Pancreas (tissue), 10 donors: ENCODE measurements at regions not wholly inside any gene's neighbourhood (a gene's known extent, or its start where the extent isn't known, plus 50 kb on each side); places are given as distances from the start of the nearest gene placed in this dataset.

Experiments
- ATAC-seq, 4 donors: fragments of 200-7000 bp; cut with Tn5 transposase; one replicate each; pipeline versions ENCODE4 v1.8.0 to v1.9.1; 2020; ENCODE audit warnings: mild to moderate bottlenecking in 4 of 4, moderate library complexity in 4 of 4
- DNase-seq, 6 donors: peaks; one replicate each; pipeline ENCODE4 v3.0.0-alpha.2; 2020
- FAIRE-seq: peaks from 2 replicates; lab custom pipeline; 2012; peaks lifted over from hg19 to GRCh38; lab: Jason Lieb, UNC
- H3K27ac ChIP-seq, 4 donors: fragments of 200-600 bp; sonication (generic); 1 replicate in 3 of 4; 2 replicates in 1 of 4; pipeline versions ENCODE4 v1.5.0 to v1.8.0; 2020
- H3K27me3 ChIP-seq, 4 donors: fragments of 200-600 bp; one replicate each; pipeline ENCODE4 v1.8.0; 2021
- H3K36me3 ChIP-seq, 3 donors: fragments of 200-600 bp; sonication (generic) in 1 of 3; one replicate each; pipeline versions ENCODE4 v1.5.0 to v1.8.0; 2020 to 2021
- H3K4me1 ChIP-seq, 3 donors: fragments of 200-600 bp; one replicate each; pipeline ENCODE4 v1.8.0; 2021
- H3K4me3 ChIP-seq, 4 donors: fragments of 200-600 bp; sonication (generic) in 2 of 4; one replicate each; pipeline versions ENCODE4 v1.5.0 to v1.8.0; 2020 to 2021
- H3K9me3 ChIP-seq, 4 donors: fragments of 200-600 bp; one replicate each; pipeline ENCODE4 v1.8.0; 2021
- CTCF ChIP-seq, 4 donors: fragments of 200-600 bp; sonication (generic) in 3 of 4; IDR thresholded peaks; one replicate each; pipeline versions ENCODE4 v1.5.0 to v1.8.0; 2021; ENCODE audit warnings: antibody characterized with exemption in 4 of 4
- WGBS, 2 donors: extraction: QIAGEN DNeasy Blood & Tissue Kit; methylation state at CpG; one replicate each; pipeline ENCODE4 v1.1.7; 2013; 5-methylcytosine and 5-hydroxymethylcytosine counted together
- intact Hi-C, 3 donors: fragments of 100-400 bp; cut with DNase I; formaldehyde crosslinking; loops; one replicate each; pipeline versions ENCODE4 v1.11.1 to v1.14.2; 2022
- donor health status: healthy with polysubstance abuse.
- donor health status: DM: no; HTN: no; CAD: no; lungs with moderate emphysema.
- donor health status: DM: no; HTN: no; CAD: no.
- donor health status: control.
- donor health status: control.
- donor health status: Bipolar disorder and iron deficiency.
- donor health status: DM: yes; HTN: yes; CAD: no.
- donor health status: DM: no; HTN: no; CAD: no.
- donor health status: DM: no; HTN: no; CAD: no.
- donor health status: DM: yes; HTN: yes; CAD: no.

DNA sequence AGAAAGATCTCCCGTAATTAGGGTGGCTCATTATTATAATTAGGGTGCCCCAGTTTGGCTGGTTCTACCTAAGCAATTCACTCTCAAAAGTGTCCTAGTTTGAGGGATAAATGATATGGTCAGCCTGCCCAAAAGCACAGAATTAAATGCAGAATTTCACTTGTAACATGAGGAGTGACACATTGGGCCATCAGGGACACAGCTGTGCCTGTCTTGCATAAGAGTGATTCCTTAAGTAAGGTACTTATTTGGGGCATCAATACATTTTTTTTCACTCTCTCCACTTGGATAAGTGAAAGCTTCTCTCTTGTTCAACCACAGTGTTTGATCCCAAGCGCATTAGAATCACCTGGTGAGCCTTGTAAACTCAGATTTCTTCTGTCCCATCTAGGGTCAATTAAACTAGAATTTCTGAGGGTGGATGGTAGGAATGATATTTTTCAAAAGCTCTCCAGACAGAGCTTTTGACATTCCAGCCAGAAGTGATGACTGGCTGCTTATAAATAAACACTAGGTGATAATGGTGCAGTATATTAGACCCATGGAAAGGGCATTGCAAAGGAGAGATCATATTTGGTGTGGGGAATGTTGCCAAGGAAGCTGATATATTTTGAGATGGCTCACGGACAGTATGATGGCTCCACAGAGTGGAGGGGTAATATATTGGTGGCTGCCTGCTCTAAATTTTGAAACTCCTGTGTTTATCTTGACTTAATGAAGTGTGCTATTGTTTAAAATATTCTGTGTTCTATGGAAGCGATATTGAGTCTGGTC, 458.1 kb upstream of the RASGRP1 start:
- Histone ChIP-seq H3K27me3 (no peaks in the 10 kb centered on the region), H3K4me3 (no peak overlapping the region), H3K9me3 (no peaks in the 10 kb centered on the region), H3K27ac (no peak overlapping the region), H3K36me3 (no peaks in the 10 kb centered on the region), H3K4me1 (no peaks in the 10 kb centered on the region)
- FAIRE-seq (no peak), ATAC-seq (no peak), DNase-seq (no peak)
- TF ChIP-seq CTCF (IDR thresholded peaks at IDR 0.05) = no peak
- intact Hi-C loops = no loop called here
- WGBS, 2 donors = 89 to 94% methylated on average over 4 of the region's 4 CpGs

DNA sequence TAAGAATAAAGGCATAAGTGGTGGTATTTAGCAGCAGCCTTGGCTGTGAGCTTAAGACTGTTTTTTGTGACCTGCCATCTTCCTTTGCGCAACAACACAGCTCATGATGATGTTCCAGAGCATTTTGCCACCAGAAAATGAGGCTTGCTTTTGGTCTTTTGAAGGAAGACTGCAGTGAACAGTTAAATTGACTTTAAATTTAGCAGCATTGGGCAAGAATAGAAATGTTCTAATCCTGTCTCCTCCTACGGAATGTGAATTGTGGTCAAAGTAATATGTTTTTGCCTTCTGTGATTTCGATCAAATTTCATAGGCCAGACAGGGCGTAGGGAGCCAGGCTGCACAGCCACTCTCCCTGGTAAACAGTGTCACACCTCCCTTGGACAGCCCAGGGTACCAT, 460.7 kb upstream of the RASGRP1 start:
- no peaks in the 10 kb centered on the region for H3K36me3 ChIP-seq
- no peak overlapping the region for H3K4me3 ChIP-seq
- no peak for TF ChIP-seq CTCF (IDR thresholded peaks at IDR 0.05)
- H3K4me1 ChIP-seq = no peaks in the 10 kb centered on the region
- no peaks in the 10 kb centered on the region for H3K9me3 ChIP-seq
- FAIRE-seq (no peak), DNase-seq (no peak), ATAC-seq (no peak)
- 87 to 88% methylated on average over 4 of the region's 4 CpGs for WGBS, 2 donors
- H3K27ac ChIP-seq = no peak overlapping the region
- H3K27me3 ChIP-seq = no peaks in the 10 kb centered on the region
- intact Hi-C loops = no loop called here

DNA sequence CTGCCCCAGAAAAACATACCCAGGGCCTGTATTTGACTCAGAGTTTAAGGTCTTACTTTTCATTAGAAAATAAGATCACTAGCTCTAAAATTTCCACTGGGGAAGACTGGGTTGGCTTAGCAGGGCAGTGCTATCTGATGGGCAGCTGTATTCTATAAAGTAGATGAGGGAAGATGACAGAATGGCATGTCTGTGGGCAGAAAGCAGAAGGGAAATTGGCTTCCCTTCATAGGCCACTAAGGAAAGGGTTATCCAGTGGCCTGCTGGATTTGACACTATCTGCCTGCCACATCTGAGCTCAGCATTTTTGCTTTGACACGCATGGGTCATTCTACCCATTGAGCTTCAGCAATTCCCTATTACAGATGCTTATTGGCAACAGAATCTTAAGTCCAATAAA, 461.3 kb upstream of the RASGRP1 start:
- no peaks in the 10 kb centered on the region for H3K27me3 ChIP-seq
- TF ChIP-seq CTCF (IDR thresholded peaks at IDR 0.05) = no peak
- no peaks in the 10 kb centered on the region for H3K36me3 ChIP-seq
- no peak for FAIRE-seq
- no peaks in the 10 kb centered on the region for H3K9me3 ChIP-seq
- H3K4me1 ChIP-seq = no peaks in the 10 kb centered on the region
- intact Hi-C loops = no loop called here
- no peak for DNase-seq
- no peak overlapping the region for H3K4me3 ChIP-seq
- H3K27ac ChIP-seq = no peak overlapping the region
- 96 to 99% methylated on average over 1 of the region's 1 CpG for WGBS, 2 donors
- no peak for ATAC-seq

DNA sequence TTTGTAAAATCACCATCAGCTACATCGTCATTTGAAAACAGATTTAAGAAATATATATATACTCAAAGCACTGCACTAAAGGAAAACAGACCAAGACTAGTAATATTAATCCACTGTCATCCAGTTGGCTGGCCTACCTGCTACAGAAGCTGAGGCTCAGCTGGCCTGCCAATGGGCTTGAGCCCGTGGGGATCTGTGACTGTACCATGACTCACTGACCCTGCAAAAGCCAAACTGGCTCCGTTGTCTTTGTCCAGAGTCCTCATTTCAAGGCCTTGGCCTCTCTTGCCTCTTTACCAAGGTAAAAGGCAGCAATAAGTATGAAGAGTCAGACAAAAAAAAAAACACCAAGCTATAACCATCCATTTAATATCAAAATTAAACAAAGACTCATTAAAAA, 463.5 kb upstream of the RASGRP1 start:
- Histone ChIP-seq H3K27ac (no peak overlapping the region), H3K36me3 (no peaks in the 10 kb centered on the region), H3K27me3 (no peaks in the 10 kb centered on the region), H3K9me3 (no peaks in the 10 kb centered on the region), H3K4me1 (no peaks in the 10 kb centered on the region), H3K4me3 (no peak overlapping the region)
- intact Hi-C loops = no loop called here
- no peak for TF ChIP-seq CTCF (IDR thresholded peaks at IDR 0.05)
- FAIRE-seq (no peak), ATAC-seq (peak in 1 of 4 donors; percentile 32), DNase-seq (peak in 1 of 6 donors; percentile 35)
- 85 to 86% methylated on average over 3 of the region's 3 CpGs for WGBS, 2 donors

DNA sequence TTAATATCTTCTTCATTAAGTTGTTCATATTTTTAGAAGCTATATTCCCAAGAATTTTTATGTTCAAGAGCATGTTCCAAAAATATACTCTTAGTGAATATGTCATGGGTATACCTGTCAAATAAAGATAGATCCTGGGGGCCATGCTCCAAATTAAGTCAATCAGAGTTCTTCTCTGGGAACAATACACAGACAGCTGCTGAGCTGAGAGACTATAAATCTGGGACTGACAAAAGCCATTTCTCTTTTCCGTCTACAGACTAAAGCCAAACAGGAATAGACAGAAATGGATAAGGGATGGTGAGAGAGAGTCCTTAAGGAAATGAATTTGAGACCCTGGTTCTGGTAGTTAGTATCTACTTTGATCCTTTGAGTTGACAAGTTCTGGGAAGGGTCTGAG, 465.1 kb upstream of the RASGRP1 start:
- Histone ChIP-seq H3K4me3 (no peak overlapping the region), H3K4me1 (no peaks in the 10 kb centered on the region), H3K36me3 (no peaks in the 10 kb centered on the region), H3K27me3 (no peaks in the 10 kb centered on the region), H3K27ac (no peak overlapping the region), H3K9me3 (no peaks in the 10 kb centered on the region)
- intact Hi-C loops = no loop called here
- TF ChIP-seq CTCF (IDR thresholded peaks at IDR 0.05) = no peak
- FAIRE-seq (no peak), ATAC-seq (no peak), DNase-seq (no peak)
- 91 to 97% methylated on average over 1 of the region's 1 CpG for WGBS, 2 donors
